HG03108 (cell line): ENCODE measurements at regions not wholly inside any gene's neighbourhood (a gene's known extent, or its start where the extent isn't known, plus 50 kb on each side); places are given as distances from the start of the nearest gene placed in this dataset.
"Not testable (repeated sequence)": the region's sequence is repeated elsewhere in the genome, so short reads cannot be mapped to it uniquely, and the experiment has no call there.

Experiments
- ATAC-seq: cut with Tn5 transposase; IDR thresholded peaks from one replicate; pipeline ENCODE4 v1.9.1; 2021; ENCODE audit warnings: moderate library complexity; ENCODE audit not compliant: unreplicated experiment

DNA sequence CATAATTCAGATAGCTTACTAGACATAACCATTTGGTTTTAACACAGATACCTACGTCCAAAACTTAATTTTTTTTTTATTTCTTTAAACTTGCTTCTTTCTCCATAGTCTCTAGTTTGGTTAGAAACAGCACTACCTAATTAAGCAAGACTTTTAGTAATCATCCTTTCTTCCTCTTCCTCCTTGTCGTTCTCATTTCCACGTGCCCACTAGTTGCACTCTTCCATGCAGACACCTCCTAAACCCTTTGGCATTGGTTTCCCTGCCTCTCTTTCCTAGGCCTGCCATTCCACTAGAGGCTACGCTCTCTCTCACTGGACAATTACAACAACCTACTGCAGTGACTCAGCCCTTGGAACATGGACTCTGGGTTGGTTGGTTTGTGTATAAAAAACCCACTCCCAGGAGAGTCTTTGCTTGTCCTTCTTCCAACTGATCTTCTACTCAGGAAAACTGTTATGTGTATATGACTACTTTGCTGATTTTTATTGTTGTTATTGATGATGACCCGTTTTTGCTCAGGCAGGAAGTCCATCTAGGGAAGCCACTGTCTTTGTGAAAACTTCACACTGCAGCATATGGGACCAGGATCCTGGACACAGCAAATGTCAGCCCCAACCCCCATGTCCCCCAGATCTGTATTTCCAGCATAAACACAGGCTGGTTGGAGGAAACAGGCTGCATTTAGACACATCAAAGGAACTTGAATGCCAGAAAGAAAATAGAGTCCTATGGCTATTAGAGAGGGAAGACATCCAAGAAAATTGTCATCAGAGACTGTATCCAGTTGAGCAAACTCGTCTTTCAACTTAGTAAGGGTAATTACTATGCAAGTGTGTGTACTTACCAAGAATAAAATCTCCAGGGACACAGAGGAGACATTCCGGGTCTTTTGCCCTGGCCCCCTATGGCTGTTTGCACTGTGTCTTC, 503.2 kb downstream of the GADD45G start:
- ATAC-seq, result no peak

DNA sequence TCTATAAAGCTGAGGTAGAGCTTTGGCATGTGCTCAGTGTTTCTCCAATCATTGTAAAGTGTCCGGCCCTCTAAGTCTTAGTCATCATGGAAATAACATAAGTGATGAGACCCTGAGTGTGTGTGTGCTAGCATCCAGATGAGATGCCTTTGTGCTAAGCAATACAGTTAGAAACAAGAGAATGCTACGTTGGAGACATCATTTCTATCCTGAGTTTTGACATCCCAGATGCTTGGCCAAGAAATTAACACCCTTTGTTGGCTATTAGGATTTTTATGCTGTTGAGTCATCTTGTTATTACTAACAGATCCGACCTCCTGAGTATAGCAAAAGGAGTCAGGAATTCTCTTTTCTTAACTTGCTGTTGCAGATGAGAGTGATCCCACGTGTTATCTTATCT, 508.0 kb downstream of the GADD45G start:
- ATAC-seq, result no peak

GRCh38 chr9:90114641-90115425, 510.0 kb downstream of the GADD45G start:
- ATAC-seq, result no peak

DNA sequence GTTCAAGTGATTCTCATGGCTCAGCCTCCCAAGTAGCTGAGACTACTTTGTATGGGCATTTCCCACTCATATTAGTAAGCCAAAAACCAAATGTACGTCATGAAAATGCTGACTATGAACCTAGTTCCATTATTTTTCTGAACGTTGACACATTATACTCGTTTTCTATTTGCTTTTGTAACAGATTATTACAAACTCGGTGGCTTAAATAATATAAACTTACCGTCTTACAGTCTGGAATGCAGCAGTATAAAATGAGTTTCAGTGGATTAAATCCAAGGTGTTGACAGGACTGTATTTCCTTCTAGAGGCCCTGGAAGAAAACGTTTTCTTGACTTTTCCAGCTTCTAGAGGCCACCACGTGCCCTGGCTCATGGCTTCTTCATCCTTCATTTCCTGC, 517.0 kb downstream of the GADD45G start:
- ATAC-seq, result no peak

GRCh38 chr9:90124961-90125360, 517.7 kb downstream of the DIRAS2 start:
- ATAC-seq, result no peak

GRCh38 chr9:90127923-90128322, 514.7 kb downstream of the DIRAS2 start:
- ATAC-seq, result no peak

- ATAC-seq, result no peak
These were observed 513.9 kb downstream of the DIRAS2 start for GRCh38 chr9:90128587-90129190.

DNA sequence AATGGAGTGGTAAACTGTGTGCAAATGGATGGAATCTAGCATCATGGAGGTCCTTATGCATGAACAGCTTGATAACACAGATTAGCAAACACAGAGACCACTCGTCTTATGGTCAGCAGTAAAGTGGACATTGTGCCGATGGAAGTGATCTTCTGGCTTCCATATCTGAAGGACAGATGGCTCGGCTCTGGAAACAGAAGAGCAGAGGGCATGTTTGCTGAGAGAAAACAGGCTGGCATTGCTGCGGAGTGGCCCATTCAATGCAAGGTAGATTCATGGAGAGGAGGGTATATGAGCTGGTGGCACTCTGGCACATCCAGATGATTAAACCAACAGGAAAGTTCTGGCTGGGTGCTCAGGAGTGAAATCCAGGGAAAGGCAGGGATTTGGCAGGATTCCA, 513.2 kb downstream of the DIRAS2 start:
- no peak for ATAC-seq

- no peak for ATAC-seq
These were observed 511.1 kb downstream of the DIRAS2 start for GRCh38 chr9:90131568-90131967.

DNA sequence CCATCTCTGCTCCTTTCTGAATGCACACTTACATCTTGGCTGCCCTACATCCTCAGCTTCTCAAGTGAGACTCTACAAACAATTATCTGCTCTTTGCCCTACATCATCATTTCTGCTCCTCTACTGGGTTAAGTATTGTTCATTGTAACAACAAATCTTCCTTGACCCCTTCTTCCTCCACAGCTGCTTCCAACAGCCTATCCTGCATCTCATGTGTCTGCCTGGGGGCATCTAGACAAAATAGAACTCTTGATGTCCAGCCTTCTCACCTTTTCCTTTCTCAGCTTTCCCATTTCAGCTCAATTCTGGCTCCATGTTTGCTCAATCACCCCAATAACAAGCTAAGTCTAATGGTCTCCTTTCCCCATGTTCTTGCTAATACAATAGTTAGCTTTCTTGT, 509.8 kb downstream of the DIRAS2 start:
- ATAC-seq, result no peak

DNA sequence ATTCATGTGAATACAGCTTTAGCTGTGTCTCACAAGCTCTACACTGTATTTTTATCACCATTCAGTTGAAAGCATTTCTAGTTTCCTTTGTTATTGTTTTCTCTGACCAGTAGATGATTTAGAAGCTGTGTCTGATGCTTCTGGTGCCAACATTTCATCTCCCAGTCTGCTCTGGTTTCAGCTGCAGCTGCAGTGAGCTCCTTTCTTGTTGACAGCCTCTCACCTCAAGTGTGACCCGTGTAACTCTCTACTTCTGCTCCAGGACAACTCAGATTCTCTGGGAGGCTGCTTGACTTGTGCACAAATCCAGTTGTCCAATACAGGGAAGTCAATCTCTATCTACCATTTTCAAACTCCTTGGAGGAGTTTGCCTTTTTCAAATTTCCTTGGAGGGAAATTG, 504.8 kb downstream of the DIRAS2 start:
- ATAC-seq, result no peak

DNA sequence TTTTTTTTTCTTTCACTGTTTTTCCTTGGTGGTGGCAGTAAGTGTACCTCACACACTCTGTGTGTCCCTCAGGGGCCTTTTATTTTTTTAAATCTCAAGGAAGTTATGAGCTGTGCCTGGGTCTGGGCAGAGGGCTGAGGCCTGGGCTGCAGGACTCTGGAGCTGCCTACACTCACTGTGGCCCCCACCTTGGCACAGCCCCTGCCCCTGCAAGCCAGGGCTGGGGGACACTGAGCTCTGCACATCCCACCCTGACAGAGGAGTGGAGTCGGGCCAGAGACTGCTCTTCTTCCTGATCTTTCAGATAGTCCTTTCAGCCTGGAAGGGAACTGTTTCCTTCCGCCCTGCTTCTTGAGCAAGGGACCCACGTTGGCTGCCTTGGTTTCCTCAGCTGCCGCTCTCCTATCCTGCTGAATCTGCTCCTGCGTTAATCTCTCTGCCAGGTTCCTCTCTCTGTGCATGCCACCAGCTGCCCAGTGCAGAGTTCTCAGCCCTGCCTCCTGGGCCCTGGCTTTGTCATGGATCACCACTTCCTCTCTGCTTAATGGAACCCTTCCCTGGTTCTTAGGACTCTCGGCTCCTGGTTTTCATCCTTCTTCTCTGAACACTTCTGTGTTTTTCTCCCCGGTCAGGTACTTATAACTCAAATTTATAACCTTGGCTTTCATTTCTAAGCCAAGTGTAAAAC, 502.3 kb downstream of the DIRAS2 start:
- ATAC-seq, result no peak

DNA sequence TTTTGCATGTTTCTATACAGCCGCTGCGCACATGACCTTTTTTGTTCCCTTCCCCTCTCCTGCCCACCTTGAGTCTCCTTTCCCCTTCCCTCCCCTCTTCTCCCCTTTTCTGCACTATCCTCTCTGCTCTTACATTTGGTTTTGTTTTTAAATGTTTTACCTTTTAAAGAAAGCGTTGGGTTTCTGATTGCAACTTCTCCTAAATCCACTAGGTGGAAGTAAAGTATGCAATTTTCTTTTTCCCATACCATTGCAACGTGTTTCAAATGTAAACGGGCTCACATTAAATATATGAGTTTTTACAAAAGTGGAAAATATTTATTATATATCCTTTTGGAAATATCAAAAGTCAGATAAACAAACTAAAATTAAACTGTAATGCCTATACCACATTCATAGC, 500.9 kb downstream of the DIRAS2 start:
- no peak for ATAC-seq

DNA sequence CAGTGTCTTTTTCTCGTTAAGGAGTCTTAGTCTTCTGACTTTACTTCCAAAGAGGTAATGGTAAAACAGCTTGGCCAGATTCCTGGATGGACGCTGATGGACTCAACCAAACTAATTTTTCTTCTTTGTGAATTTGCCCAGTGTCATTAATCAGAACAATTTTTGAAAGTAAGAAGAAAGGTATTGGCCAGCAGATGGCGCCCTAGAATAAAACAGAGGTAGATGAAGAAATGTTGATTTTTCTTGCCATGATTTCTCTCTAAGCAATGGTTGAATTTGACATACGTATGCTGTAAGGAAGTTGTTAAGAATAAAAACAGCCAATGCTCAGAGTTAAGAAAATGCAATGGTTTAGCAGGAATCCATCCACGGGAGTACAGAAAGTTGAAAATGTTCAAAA, 500.0 kb downstream of the DIRAS2 start:
- ATAC-seq, result no peak

DNA sequence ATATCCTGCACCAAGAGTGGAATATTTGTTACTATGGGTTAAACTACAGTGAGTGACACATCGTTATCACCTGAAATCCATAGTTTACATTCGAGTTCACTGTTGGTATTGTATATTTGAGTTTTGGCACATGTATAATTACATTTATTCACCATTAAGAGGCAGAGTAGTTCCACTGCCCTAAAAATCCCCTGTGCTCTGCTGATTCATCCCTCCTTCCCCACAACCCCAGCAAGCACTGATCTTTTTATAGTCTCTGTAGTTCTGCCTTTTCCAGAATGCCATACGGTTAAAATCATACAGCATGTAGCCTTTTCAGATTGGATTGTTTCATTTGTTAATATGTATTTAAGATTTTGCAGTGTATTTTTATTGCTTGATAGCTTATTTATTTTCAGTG, 495.2 kb downstream of the DIRAS2 start:
- ATAC-seq, result no peak

DNA sequence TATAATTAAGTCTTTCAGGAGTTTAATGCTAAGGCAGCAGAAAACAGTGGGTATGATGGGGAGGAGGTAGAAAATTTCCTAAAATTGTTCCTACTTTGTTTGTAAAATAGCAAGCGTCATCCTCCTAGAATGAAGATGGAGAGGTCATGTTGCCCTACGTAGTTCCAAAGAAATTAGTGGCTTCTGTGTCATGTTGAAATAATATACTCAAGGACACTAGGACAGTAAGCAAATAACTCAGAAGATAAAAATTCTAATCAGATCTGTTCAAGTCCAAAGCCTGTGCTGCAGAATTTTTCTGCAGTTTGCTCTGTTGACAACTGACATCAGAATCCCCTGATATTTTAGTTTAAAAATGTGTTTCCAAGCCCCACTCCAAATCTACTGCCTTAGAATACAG, 486.3 kb downstream of the DIRAS2 start:
- ATAC-seq, result no peak

- no peak for ATAC-seq
These were observed 480.3 kb downstream of the DIRAS2 start for GRCh38 chr9:90162326-90162725.

DNA sequence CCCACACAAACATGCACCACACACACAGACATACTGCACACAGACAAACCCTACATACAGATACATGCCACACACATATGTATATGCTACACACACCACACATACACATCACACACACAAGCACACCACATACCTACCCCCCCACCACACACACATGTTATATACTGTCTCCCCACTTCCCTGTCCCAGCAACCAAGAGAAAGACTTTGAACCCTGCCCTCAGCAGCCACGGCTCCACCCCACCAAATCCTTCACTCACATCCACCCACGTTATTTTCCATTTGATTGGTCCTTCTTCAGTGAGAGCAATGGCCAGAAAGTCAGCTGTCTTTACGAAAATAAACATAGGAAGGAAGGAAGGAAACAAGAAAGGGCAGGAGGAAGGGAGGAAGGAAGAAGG, 479.8 kb downstream of the DIRAS2 start:
- ATAC-seq, result no peak

GRCh38 chr9:90165281-90165680, 477.3 kb downstream of the DIRAS2 start:
- no peak for ATAC-seq

- ATAC-seq, result not testable (repeated sequence)
These were observed 476.2 kb downstream of the DIRAS2 start for GRCh38 chr9:90166374-90166773.

DNA sequence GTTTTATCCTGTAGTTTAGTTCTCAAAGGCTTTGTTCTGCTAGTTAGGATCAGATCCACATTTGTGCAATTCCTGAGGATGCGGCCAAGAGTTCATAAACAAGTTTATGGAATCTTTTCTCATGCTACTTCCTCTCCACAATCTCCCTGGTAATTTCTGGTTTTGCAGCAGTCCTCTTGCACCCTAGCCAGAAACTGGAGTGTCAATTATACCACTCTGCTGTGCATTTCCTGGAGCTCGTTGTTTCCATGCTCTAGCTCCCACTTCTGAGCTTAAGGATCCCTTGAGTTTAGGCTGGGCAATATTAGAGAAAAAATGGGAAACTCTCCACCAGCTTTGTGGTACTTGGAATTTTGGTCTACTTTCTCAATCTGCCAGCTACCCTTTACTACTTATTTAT, 474.7 kb downstream of the DIRAS2 start:
- ATAC-seq, result no peak
